SK-N-SH treated with all-trans-retinoic acid at 6 μM for 48 hours (cell line): ENCODE measurements at regions not wholly inside any gene's neighbourhood (a gene's known extent, or its start where the extent isn't known, plus 50 kb on each side); places are given as distances from the start of the nearest gene placed in this dataset.
A peak's percentile ranks its signal among the peaks of the same experiment; 100 is the strongest.

Experiments
- ATAC-seq: fragments of 200-7000 bp; cut with Tn5 transposase; 3 replicates; pipeline ENCODE4 v1.9.1; 2020; ENCODE audit warnings: mild to moderate bottlenecking, moderate library complexity
- ARNTL ChIP-seq: fragments of 450-650 bp; formaldehyde crosslinking; IDR thresholded peaks from 2 replicates; pipeline ENCODE4 v1.5.0; 2020; ENCODE audit warnings: low read depth, mild to moderate bottlenecking, moderate library complexity, borderline replicate concordance
- BACH2 ChIP-seq: fragments of 250-450 bp; sonication (Bioruptor Pico); IDR thresholded peaks from 2 replicates; pipeline ENCODE4 v1.9.0; 2021; ENCODE audit warnings: mild to moderate bottlenecking, borderline replicate concordance
- CREB5 ChIP-seq: fragments of 250-450 bp; sonication (Bioruptor Pico); IDR thresholded peaks from 2 replicates; pipeline ENCODE4 v1.5.1; 2020; ENCODE audit warnings: low read depth, mild to moderate bottlenecking, moderate library complexity
- CSDC2 ChIP-seq: fragments of 250-450 bp; sonication (Bioruptor Pico); IDR thresholded peaks from 2 replicates; pipeline ENCODE4 v1.5.0; 2020; ENCODE audit warnings: mild to moderate bottlenecking, moderate library complexity
- CSRNP3 ChIP-seq: fragments of 250-450 bp; sonication (Bioruptor Pico); IDR thresholded peaks from 2 replicates; pipeline ENCODE4 v1.5.1; 2021; ENCODE audit warnings: mild to moderate bottlenecking, moderate library complexity
- ESRRG ChIP-seq: fragments of 250-450 bp; sonication (Bioruptor Pico); IDR thresholded peaks from 2 replicates; pipeline ENCODE4 v1.6.1; 2021; ENCODE audit warnings: mild to moderate bottlenecking
- GLIS3 ChIP-seq: fragments of 250-450 bp; sonication (Bioruptor Pico); IDR thresholded peaks from 2 replicates; pipeline ENCODE4 v1.5.0; 2020; ENCODE audit warnings: mild to moderate bottlenecking, moderate library complexity
- ISL1 ChIP-seq: fragments of 250-450 bp; sonication (Bioruptor Pico); IDR thresholded peaks from 2 replicates; pipeline ENCODE4 v2.1.2; 2022; ENCODE audit warnings: mild to moderate bottlenecking, moderate library complexity
- OSR1 ChIP-seq: fragments of 250-450 bp; sonication (Bioruptor Pico); IDR thresholded peaks from 2 replicates; pipeline ENCODE4 v1.8.0; 2022; ENCODE audit warnings: moderate library complexity, mild to moderate bottlenecking, inconsistent platforms
- PATZ1 ChIP-seq: fragments of 250-450 bp; sonication (Bioruptor Pico); IDR thresholded peaks from 2 replicates; pipeline ENCODE4 v1.8.0; 2020; ENCODE audit warnings: mild to moderate bottlenecking, moderate library complexity, borderline replicate concordance
- RARB ChIP-seq: fragments of 250-450 bp; sonication (Bioruptor Pico); IDR thresholded peaks from 2 replicates; pipeline ENCODE4 v1.8.0; 2021; ENCODE audit warnings: mild to moderate bottlenecking, moderate library complexity
- SNAI2 ChIP-seq: fragments of 250-450 bp; sonication (Bioruptor Pico); IDR thresholded peaks from 2 replicates; pipeline ENCODE4 v1.5.0; 2020; ENCODE audit warnings: mild to moderate bottlenecking, moderate library complexity
- TCF4 ChIP-seq: fragments of 250-450 bp; sonication (Bioruptor Pico); IDR thresholded peaks from 2 replicates; pipeline ENCODE4 v1.8.0; 2021; ENCODE audit warnings: mild to moderate bottlenecking, moderate library complexity, borderline replicate concordance
- TSHZ2 ChIP-seq: fragments of 250-450 bp; sonication (Bioruptor Pico); IDR thresholded peaks from 2 replicates; pipeline ENCODE4 v1.5.0; 2020; ENCODE audit warnings: mild to moderate bottlenecking, moderate library complexity
- ZFP3 ChIP-seq: fragments of 250-450 bp; sonication (Bioruptor Pico); IDR thresholded peaks from 2 replicates; pipeline ENCODE4 v1.5.0; 2020; ENCODE audit warnings: mild to moderate bottlenecking, moderate library complexity
- ZFP30 ChIP-seq: fragments of 450-650 bp; formaldehyde crosslinking; IDR thresholded peaks from 2 replicates; pipeline ENCODE4 v1.5.0; 2022; ENCODE audit warnings: mild to moderate bottlenecking, moderate library complexity
- ZNF565 ChIP-seq: fragments of 450-650 bp; formaldehyde crosslinking; conservative IDR thresholded peaks from 2 replicates; pipeline ENCODE4 v1.5.0; 2020; ENCODE audit warnings: low read depth, mild to moderate bottlenecking, moderate library complexity
- ZNF70 ChIP-seq: fragments of 450-650 bp; formaldehyde crosslinking; IDR thresholded peaks from 2 replicates; pipeline ENCODE4 v1.5.0; 2020; ENCODE audit warnings: mild to moderate bottlenecking, moderate library complexity
- ZNF8 ChIP-seq: fragments of 450-650 bp; formaldehyde crosslinking; IDR thresholded peaks from 2 replicates; pipeline ENCODE4 v1.5.0; 2020; ENCODE audit warnings: mild to moderate bottlenecking, moderate library complexity
- TF ChIP-seq, protein P1 (sequence below): fragments of 250-450 bp; sonication (Bioruptor Pico); IDR thresholded peaks from 2 replicates; pipeline ENCODE4 v1.8.0; 2021; ENCODE audit warnings: low read depth, mild to moderate bottlenecking, moderate library complexity, borderline replicate concordance

GRCh38 chr18:67362906-67363305, 153.6 kb downstream of the DSEL start:
- ATAC-seq = no peak
- no peak for TF ChIP-seq RARB (CRISPR knock-in tag)
- TF ChIP-seq ARNTL (CRISPR knock-in tag) = no peak
- no peak for TF ChIP-seq SNAI2 (CRISPR knock-in tag)
- TF ChIP-seq CREB5 (CRISPR knock-in tag) = no peak
- no peak for TF ChIP-seq ZNF565
- TF ChIP-seq ZFP30 (CRISPR knock-in tag) = no peak
- TF ChIP-seq ZNF70 (CRISPR knock-in tag) = no peak
- TF ChIP-seq, all 23 proteins: peak for 0

DNA sequence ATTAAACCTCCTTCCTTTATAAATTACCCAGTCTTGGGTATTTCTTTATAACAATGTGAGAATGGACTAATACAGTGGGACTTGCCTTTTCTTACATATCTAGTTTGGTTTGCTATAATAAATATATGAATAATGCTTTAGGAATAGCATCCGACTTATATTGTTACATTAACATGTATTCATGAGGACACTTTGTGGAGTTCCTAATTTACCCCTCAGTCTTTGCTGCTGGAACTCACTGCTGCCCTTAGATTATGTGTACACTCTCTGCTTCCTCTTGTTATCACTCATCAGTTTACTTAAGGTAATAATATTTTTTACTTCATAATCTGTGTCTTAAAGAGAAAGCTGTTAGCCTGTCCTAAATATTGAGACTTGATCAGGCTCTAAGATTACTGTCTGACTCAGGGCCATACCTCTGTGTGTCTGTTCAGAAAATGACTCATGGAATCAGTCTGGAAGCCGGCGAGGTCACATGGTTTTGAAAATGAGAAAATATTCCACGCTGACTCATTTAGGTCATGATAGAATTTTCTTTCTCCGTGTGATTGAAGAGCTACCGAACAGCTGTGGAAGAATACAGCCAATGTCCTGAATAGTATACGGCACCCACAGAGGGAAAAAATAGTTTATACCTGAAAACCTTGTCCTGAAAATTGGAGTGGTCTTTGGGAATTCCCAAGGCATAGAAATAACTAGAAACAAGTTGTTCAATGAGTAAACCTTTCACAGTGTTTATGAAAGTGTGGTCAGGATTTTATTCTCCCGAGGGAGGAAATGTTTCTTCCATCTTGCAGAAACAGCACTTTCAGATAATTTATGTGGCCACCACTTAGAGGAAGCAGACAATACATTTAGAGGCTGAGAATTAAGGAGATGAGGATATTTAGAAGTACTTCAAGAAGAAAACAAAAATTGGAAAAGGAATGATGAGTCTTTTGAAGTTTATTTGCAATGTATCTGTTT, 156.4 kb downstream of the DSEL start:
- TF ChIP-seq ZNF70 (CRISPR knock-in tag) (no peak), ISL1 (CRISPR knock-in tag) (0 out of 2 replicates have a peak, but pooled peaks have one; percentile 32)

GRCh38 chr18:67358947-67359346, 157.6 kb downstream of the DSEL start:
- no peak for ATAC-seq
- no peak for TF ChIP-seq RARB (CRISPR knock-in tag)
- TF ChIP-seq BACH2 (CRISPR knock-in tag) = no peak
- TF ChIP-seq, protein P1, sequence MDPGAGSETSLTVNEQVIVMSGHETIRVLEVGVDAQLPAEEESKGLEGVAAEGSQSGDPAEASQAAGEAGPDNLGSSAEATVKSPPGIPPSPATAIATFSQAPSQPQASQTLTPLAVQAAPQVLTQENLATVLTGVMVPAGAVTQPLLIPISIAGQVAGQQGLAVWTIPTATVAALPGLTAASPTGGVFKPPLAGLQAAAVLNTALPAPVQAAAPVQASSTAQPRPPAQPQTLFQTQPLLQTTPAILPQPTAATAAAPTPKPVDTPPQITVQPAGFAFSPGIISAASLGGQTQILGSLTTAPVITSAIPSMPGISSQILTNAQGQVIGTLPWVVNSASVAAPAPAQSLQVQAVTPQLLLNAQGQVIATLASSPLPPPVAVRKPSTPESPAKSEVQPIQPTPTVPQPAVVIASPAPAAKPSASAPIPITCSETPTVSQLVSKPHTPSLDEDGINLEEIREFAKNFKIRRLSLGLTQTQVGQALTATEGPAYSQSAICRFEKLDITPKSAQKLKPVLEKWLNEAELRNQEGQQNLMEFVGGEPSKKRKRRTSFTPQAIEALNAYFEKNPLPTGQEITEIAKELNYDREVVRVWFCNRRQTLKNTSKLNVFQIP (CRISPR knock-in tag) = no peak
- no peak for TF ChIP-seq ZFP3
- no peak for TF ChIP-seq ZNF565
- TF ChIP-seq CSRNP3 (CRISPR knock-in tag) = no peak
- TF ChIP-seq TSHZ2 (CRISPR knock-in tag) = no peak
- no peak for TF ChIP-seq ZNF8
- TF ChIP-seq ESRRG (CRISPR knock-in tag) = no peak

More for the DNA sequence above, 156.4 kb downstream of the DSEL start:
- peak; percentile 100 for ATAC-seq

DNA sequence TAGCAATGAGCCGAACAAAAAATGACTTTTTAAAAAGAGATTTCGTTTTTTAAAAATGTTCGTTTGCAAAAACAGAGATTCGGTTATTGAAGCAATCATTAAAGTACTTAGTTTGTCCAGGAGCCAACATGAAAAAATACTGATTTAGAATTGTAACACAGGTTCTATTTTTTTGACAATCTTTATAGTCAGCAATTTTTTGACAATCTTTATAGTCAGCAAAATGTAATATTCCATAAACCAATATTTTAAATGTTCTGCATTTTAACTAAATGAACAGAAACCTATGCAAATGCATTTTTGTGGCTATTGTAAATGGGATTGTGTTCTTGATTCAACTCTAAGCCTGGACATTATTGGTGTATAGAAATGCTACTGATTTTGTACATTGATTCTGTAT, 161.8 kb downstream of the DSEL start:
- ATAC-seq = no peak
- TF ChIP-seq GLIS3 = no peak
- no peak for TF ChIP-seq TCF4 (CRISPR knock-in tag)
- TF ChIP-seq CSRNP3 (CRISPR knock-in tag) = no peak
- no peak for TF ChIP-seq ZNF70 (CRISPR knock-in tag)
- TF ChIP-seq CSDC2 (CRISPR knock-in tag) = no peak
- no peak for TF ChIP-seq CREB5 (CRISPR knock-in tag)
- TF ChIP-seq PATZ1 (CRISPR knock-in tag) = no peak
- no peak for TF ChIP-seq ZFP3
- TF ChIP-seq SNAI2 (CRISPR knock-in tag) = no peak
- no peak for TF ChIP-seq OSR1
- no peak for TF ChIP-seq ISL1 (CRISPR knock-in tag)
